T-cell (primary cell): ENCODE measurements at regions not wholly inside any gene's neighbourhood (a gene's known extent, or its start where the extent isn't known, plus 50 kb on each side); places are given as distances from the start of the nearest gene placed in this dataset.

Source experiments
- ATAC-seq, 4 experiments: fragments of 200-7000 bp in 3 of 4; fragments of 150-1000 bp in 1 of 4; cut with Tn5 transposase; replicated peaks in 1 of 4; 1 replicate in 3 of 4; 2 replicates in 1 of 4; pipeline ENCODE4 v1.10.0; 2021; ENCODE audit warnings: moderate library complexity in 3 of 4, mild to moderate bottlenecking in 2 of 4, moderate number of reproducible peaks in 1 of 4
- CTCF ChIA-PET, 2 donors: fragments of 300-600 bp; sonication (Branson Sonifier 250); formaldehyde crosslinking; loops; one replicate each; lab custom pipeline; 2022; ENCODE audit warnings: antibody characterized with exemption in 2 of 2; lab: Charles Lee
- POLR2A ChIA-PET, 2 donors: fragments of 300-600 bp; sonication (Branson Sonifier 250); formaldehyde crosslinking; loops; one replicate each; lab custom pipeline; 2022; ENCODE audit warnings: antibody characterized with exemption in 2 of 2; lab: Charles Lee
- DNase-seq, 35 experiments: peaks; one replicate each; pipeline versions ENCODE4 v3.0.0 to v3.0.0-alpha.2; 2013 to 2023
- H3K27ac ChIP-seq: one replicate; pipeline ENCODE4 v1.5.1; 2013; ENCODE audit warnings: low read length
- H3K27me3 ChIP-seq, 2 experiments: replicated peaks in 1 of 2; 1 replicate in 1 of 2; 2 replicates in 1 of 2; pipeline versions ENCODE4 v1.6.1 to v1.7.0; 2013; ENCODE audit warnings: low read length in 1 of 2, mixed read lengths in 1 of 2; ENCODE audit not compliant: control insufficient read depth in 2 of 2, insufficient read depth in 2 of 2; ENCODE audit errors: extremely low read depth in 1 of 2
- H3K36me3 ChIP-seq, 2 donors: 1 replicate in 1 of 2; 2 replicates in 1 of 2; pipeline versions ENCODE4 v1.6.1 to v1.7.0; 2013; ENCODE audit warnings: low read length in 1 of 2; ENCODE audit not compliant: control insufficient read depth in 2 of 2, insufficient read depth in 1 of 2; ENCODE audit errors: extremely low read depth in 1 of 2
- H3K4me1 ChIP-seq, 2 experiments: 1 replicate in 1 of 2; 2 replicates in 1 of 2; pipeline versions ENCODE4 v1.6.1 to v1.7.0; 2013; ENCODE audit warnings: low read length in 2 of 2, mixed read lengths in 1 of 2; ENCODE audit not compliant: insufficient read depth in 2 of 2, control insufficient read depth in 1 of 2; ENCODE audit errors: extremely low read depth in 1 of 2
- H3K4me3 ChIP-seq, 2 donors: 1 replicate in 1 of 2; 2 replicates in 1 of 2; pipeline versions ENCODE4 v1.5.1 to v1.7.0; 2013; ENCODE audit warnings: mild to moderate bottlenecking in 2 of 2, low read length in 1 of 2, moderate library complexity in 1 of 2; ENCODE audit not compliant: control insufficient read depth in 1 of 2; ENCODE audit errors: extremely low read depth in 1 of 2
- H3K9me3 ChIP-seq: 2 replicates; pipeline ENCODE4 v1.7.0; 2013
- H3K27ac Mint-ChIP-seq, 2 donors: one replicate each; pipeline ENCODE4 v1.8.0; 2020 to 2021; ENCODE audit warnings: mild to moderate bottlenecking in 2 of 2, mixed read lengths in 2 of 2
- H3K27me3 Mint-ChIP-seq, 2 donors: one replicate each; pipeline ENCODE4 v1.8.0; 2021 to 2022; ENCODE audit warnings: mixed read lengths in 2 of 2
- H3K36me3 Mint-ChIP-seq: one replicate; pipeline ENCODE4 v1.8.0; 2021; ENCODE audit warnings: mixed read lengths
- H3K4me1 Mint-ChIP-seq, 3 donors: one replicate each; pipeline ENCODE4 v1.8.0; 2020 to 2022; ENCODE audit warnings: mixed read lengths in 3 of 3, mild to moderate bottlenecking in 1 of 3
- H3K4me3 Mint-ChIP-seq, 3 donors: one replicate each; pipeline ENCODE4 v1.8.0; 2020 to 2022; ENCODE audit warnings: mild to moderate bottlenecking in 3 of 3, mixed read lengths in 3 of 3, moderate library complexity in 3 of 3
- H3K9me3 Mint-ChIP-seq, 3 donors: one replicate each; pipeline ENCODE4 v1.8.0; 2020 to 2022; ENCODE audit warnings: mixed read lengths in 3 of 3
- WGBS: methylation state at CpG from one replicate; pipeline ENCODE4 v1.1.5; 2013; ENCODE audit warnings: missing lambda C conversion rate; ENCODE audit not compliant: insufficient coverage; 5-methylcytosine and 5-hydroxymethylcytosine counted together

DNA sequence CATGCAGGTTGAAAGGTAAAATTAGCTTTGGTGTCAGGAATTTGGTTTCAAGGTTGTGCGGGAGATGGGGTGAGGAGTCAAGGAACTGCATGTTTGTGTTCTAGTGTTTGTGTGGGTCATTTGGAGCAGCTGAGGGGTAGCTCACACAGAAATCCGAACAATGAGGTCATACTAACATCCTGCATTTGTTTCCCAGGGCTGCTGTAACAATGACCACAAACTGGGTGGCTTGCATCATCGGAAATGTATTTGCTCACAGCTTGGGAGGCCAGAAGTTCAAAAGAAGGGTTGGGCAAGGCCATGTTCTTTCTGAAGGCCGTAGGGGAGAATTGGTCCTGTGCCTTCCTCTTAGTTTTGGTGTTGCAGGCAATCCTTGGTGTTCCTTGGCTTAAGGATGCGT is 287.4 kb downstream of the HAPSTR1 start:
- CTCF ChIA-PET: interaction anchor here in 1 of 2 donors (0.8 kb wide), 1 partner anchor 241 kb away, joined by 3 read pairs; no protein-coding TSS in a partner anchor
- H3K4me1 ChIP-seq: no peaks in the 10 kb centered on the region
- Mint-ChIP-seq H3K36me3 (no peaks in the 10 kb centered on the region), H3K27me3 (peaks cover 12 to 15% of the 10 kb centered on the region in 2 donors), H3K9me3 (peaks cover 5 to 13% (median 5%) of the 10 kb centered on the region in 3 donors), H3K27ac (no peak overlapping the region), H3K4me1 (no peaks in the 10 kb centered on the region), H3K4me3 (no peak overlapping the region)
- H3K4me3 ChIP-seq: no peak overlapping the region
- H3K36me3 ChIP-seq: no peaks in the 10 kb centered on the region
- WGBS: 21% methylated on average over 3 of the region's 5 CpGs
- H3K27me3 ChIP-seq: no peaks in the 10 kb centered on the region
- ATAC-seq (no peak), DNase-seq (no peak)
- POLR2A ChIA-PET: no interaction called here
- H3K27ac ChIP-seq: no peak overlapping the region
- H3K9me3 ChIP-seq: no peaks in the 10 kb centered on the region

DNA sequence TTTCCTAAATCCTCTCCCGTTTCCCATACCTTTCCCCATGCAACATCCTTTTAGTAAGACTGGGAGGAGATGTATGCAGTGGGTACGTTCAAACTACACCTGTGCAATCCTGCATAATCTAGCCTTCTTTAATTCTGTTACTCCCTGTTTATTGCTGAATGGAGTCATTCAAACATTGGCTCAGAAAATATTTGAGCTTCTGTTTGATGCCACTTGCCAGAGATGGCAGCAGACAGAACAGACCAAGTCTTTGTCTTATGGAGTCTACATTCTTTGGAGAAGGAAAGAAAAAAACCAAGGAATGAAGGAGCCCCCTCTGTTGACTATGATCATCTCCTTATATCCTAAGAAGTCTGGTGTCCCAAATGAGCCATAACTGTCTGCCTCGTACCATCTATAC is 288.8 kb downstream of the HAPSTR1 start:
- ChIA-PET POLR2A (no interaction called here), CTCF (no interaction called here)
- H3K9me3 ChIP-seq: no peaks in the 10 kb centered on the region
- no peaks in the 10 kb centered on the region for H3K4me1 ChIP-seq
- ATAC-seq: no peak
- no peaks in the 10 kb centered on the region for H3K4me1 Mint-ChIP-seq
- no peaks in the 10 kb centered on the region for H3K27me3 ChIP-seq
- peaks cover 5 to 7% (median 5%) of the 10 kb centered on the region in 3 donors for H3K9me3 Mint-ChIP-seq
- 60% methylated on average over 1 of the region's 3 CpGs for WGBS
- DNase-seq: no peak
- H3K27ac Mint-ChIP-seq: no peak overlapping the region
- peaks cover 12 to 15% of the 10 kb centered on the region in 2 donors for H3K27me3 Mint-ChIP-seq
- H3K4me3 Mint-ChIP-seq: no peak overlapping the region
- H3K27ac ChIP-seq: no peak overlapping the region
- no peaks in the 10 kb centered on the region for H3K36me3 ChIP-seq
- H3K36me3 Mint-ChIP-seq: no peaks in the 10 kb centered on the region
- H3K4me3 ChIP-seq: no peak overlapping the region

DNA sequence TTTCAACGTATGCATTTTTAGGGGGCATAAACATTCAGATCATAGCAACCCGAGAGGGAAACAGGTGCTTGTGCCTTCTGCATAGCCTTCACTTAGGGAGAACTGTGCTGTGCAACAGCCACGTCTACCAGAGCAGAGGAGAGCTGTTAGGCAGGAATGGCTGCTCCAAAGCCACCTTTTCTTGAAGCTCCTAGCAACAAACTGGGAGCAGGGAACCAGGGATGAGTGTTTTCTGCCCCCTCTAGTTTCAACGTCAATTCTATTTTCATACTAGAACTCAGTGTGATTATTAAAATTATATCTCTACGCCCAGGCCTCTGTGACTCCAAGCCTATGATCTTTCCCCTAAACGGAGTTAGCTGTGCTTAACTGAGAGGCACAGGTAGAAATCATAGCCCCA is 290.0 kb downstream of the HAPSTR1 start:
- 84% methylated on average over 6 of the region's 6 CpGs for WGBS
- no peak overlapping the region for H3K4me3 Mint-ChIP-seq
- no peak overlapping the region for H3K4me3 ChIP-seq
- no peaks in the 10 kb centered on the region for H3K4me1 ChIP-seq
- CTCF ChIA-PET: no interaction called here
- H3K36me3 Mint-ChIP-seq: no peaks in the 10 kb centered on the region
- no peaks in the 10 kb centered on the region for H3K9me3 ChIP-seq
- no peaks in the 10 kb centered on the region for H3K36me3 ChIP-seq
- H3K27me3 ChIP-seq: no peaks in the 10 kb centered on the region
- no peak for DNase-seq
- peaks cover 12 to 15% of the 10 kb centered on the region in 2 donors for H3K27me3 Mint-ChIP-seq
- POLR2A ChIA-PET: no interaction called here
- ATAC-seq: no peak
- H3K27ac Mint-ChIP-seq: no peak overlapping the region
- H3K27ac ChIP-seq: no peak overlapping the region
- peaks cover 5 to 12% (median 5%) of the 10 kb centered on the region in 3 donors for H3K9me3 Mint-ChIP-seq
- no peaks in the 10 kb centered on the region for H3K4me1 Mint-ChIP-seq

DNA sequence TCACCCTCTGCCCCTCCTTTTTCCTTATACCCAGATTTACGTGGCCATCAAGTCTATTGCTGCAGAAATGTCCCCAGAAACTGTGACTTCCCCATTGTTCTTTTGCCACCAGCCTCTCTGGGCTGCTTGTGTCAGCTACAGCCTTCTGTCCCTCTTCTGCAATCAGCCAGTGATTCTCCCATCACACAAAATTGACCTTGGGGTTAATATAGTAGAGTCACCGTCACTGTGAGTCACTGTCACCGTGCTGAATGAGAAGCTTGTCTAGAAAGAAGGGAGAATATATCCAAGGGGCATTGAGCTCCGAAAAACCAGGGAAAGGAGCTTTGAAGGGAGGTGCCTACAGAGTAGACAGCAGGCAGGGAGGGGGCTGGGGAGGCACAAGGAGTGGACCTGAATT is 290.5 kb downstream of the HAPSTR1 start:
- no peak for ATAC-seq

DNA sequence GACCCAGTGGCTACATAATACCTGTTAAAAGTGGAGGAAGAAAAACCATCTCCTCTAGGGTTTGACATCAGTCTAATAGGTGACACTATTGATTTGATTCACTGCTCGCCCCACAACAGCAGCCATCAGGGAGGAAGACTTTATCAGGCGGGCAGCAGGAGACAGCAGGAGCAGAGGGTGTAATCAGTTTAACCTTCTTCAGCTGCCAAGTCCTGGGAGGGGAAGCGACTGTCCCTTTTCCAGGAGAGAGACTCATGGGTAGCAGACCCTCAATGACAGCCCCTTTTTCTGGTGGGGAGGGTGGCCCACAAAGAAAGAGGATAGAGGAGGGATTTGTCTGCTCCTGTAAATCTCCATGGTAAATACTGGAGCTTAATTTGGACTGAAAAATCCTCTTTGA is 291.8 kb downstream of the HAPSTR1 start:
- no peaks in the 10 kb centered on the region for H3K27me3 ChIP-seq
- ATAC-seq (no peak), DNase-seq (no peak)
- no peaks in the 10 kb centered on the region for H3K9me3 ChIP-seq
- no peak overlapping the region for H3K27ac Mint-ChIP-seq
- ChIA-PET CTCF (no interaction called here), POLR2A (no interaction called here)
- H3K36me3 Mint-ChIP-seq: no peaks in the 10 kb centered on the region
- H3K4me1 ChIP-seq: no peaks in the 10 kb centered on the region
- no peaks in the 10 kb centered on the region for H3K36me3 ChIP-seq
- 60% methylated on average over 1 of the region's 3 CpGs for WGBS
- peaks cover 3 to 12% of the 10 kb centered on the region in 2 donors for H3K27me3 Mint-ChIP-seq
- no peak overlapping the region for H3K4me3 Mint-ChIP-seq
- H3K4me3 ChIP-seq: no peak overlapping the region
- H3K9me3 Mint-ChIP-seq: peaks cover 10 to 16% (median 13%) of the 10 kb centered on the region in 3 donors
- H3K4me1 Mint-ChIP-seq: no peaks in the 10 kb centered on the region
- no peak overlapping the region for H3K27ac ChIP-seq

More for the DNA sequence above, 290.5 kb downstream of the HAPSTR1 start:
- Histone ChIP-seq H3K9me3 (no peaks in the 10 kb centered on the region), H3K4me1 (no peaks in the 10 kb centered on the region), H3K27ac (no peak overlapping the region), H3K36me3 (no peaks in the 10 kb centered on the region), H3K27me3 (no peaks in the 10 kb centered on the region), H3K4me3 (no peak overlapping the region)
- no peak overlapping the region for H3K27ac Mint-ChIP-seq
- peaks cover 5 to 11% (median 5%) of the 10 kb centered on the region in 3 donors for H3K9me3 Mint-ChIP-seq
- no peaks in the 10 kb centered on the region for H3K36me3 Mint-ChIP-seq
- no peak overlapping the region for H3K4me3 Mint-ChIP-seq
- no peak for DNase-seq
- ChIA-PET POLR2A (no interaction called here), CTCF (no interaction called here)
- peaks cover 12 to 14% of the 10 kb centered on the region in 2 donors for H3K27me3 Mint-ChIP-seq
- WGBS: 42% methylated on average over 3 of the region's 4 CpGs
- H3K4me1 Mint-ChIP-seq: no peaks in the 10 kb centered on the region

DNA sequence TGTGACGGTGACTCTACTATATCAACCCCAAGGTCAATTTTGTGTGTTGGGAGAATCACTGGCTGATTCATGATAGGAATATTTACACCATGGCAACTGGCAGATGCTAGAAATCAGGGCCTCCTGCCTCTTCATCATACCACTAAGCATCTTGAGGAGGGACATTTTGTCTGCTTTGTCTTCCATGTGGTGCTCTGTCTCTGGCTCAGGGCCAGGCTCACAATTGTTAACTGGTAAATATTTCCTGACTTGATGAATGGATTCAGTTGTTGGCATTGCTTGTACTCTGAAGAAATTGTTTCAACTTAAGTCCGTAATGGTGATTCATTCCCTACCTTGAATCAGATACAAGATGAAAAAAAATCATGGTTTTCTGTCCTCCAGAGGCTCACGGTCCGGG is 292.7 kb downstream of the HAPSTR1 start:
- H3K4me3 ChIP-seq: no peak overlapping the region

More for the DNA sequence above, 292.7 kb downstream of the HAPSTR1 start:
- H3K27ac Mint-ChIP-seq: no peak overlapping the region
- H3K9me3 Mint-ChIP-seq: peaks cover 16 to 23% (median 17%) of the 10 kb centered on the region in 3 donors
- 89% methylated on average over 2 of the region's 4 CpGs for WGBS
- CTCF ChIA-PET: no interaction called here
- H3K9me3 ChIP-seq: no peaks in the 10 kb centered on the region
- no peaks in the 10 kb centered on the region for H3K4me1 Mint-ChIP-seq
- ATAC-seq: no peak
- H3K36me3 Mint-ChIP-seq: no peaks in the 10 kb centered on the region
- POLR2A ChIA-PET: no interaction called here
- no peaks in the 10 kb centered on the region for H3K4me1 ChIP-seq
- H3K36me3 ChIP-seq: no peaks in the 10 kb centered on the region
- no peaks in the 10 kb centered on the region for H3K27me3 ChIP-seq
- no peak for DNase-seq
- no peak overlapping the region for H3K4me3 Mint-ChIP-seq
- H3K27ac ChIP-seq: no peak overlapping the region
- peaks cover 3 to 7% of the 10 kb centered on the region in 2 donors for H3K27me3 Mint-ChIP-seq
